Fibroblast of the aortic adventitia (primary cell): ENCODE measurements at regions not wholly inside any gene's neighbourhood (a gene's known extent, or its start where the extent isn't known, plus 50 kb on each side); places are given as distances from the start of the nearest gene placed in this dataset.

Source experiments
- DNase-seq: peaks from one replicate; pipeline ENCODE4 v3.0.0-alpha.2; 2010; ENCODE audit warnings: low read depth
- H3K4me3 ChIP-seq: 2 replicates; pipeline ENCODE4 v1.5.1; 2011; ENCODE audit warnings: low read depth, mild to moderate bottlenecking, control low read depth, low read length, moderate library complexity
- TF ChIP-seq, protein P1 (sequence below): IDR thresholded peaks from 2 replicates; pipeline ENCODE4 v1.5.1; 2011; ENCODE audit warnings: mild to moderate bottlenecking, low read length, control low read depth, inconsistent platforms; ENCODE audit not compliant: insufficient read depth

- H3K4me3 ChIP-seq: no peak overlapping the region
Observed at GRCh38 chr2:67845621-67846369, 217.0 kb downstream of the C1D start.

GRCh38 chr2:67846370-67847070 is 216.3 kb downstream of the C1D start:
- peak; percentile 98 for DNase-seq
- H3K4me3 ChIP-seq: peak overlapping the region; percentile 36

More at GRCh38 chr2:67845621-67846369, 217.0 kb downstream of the C1D start:
- TF ChIP-seq, protein P1, sequence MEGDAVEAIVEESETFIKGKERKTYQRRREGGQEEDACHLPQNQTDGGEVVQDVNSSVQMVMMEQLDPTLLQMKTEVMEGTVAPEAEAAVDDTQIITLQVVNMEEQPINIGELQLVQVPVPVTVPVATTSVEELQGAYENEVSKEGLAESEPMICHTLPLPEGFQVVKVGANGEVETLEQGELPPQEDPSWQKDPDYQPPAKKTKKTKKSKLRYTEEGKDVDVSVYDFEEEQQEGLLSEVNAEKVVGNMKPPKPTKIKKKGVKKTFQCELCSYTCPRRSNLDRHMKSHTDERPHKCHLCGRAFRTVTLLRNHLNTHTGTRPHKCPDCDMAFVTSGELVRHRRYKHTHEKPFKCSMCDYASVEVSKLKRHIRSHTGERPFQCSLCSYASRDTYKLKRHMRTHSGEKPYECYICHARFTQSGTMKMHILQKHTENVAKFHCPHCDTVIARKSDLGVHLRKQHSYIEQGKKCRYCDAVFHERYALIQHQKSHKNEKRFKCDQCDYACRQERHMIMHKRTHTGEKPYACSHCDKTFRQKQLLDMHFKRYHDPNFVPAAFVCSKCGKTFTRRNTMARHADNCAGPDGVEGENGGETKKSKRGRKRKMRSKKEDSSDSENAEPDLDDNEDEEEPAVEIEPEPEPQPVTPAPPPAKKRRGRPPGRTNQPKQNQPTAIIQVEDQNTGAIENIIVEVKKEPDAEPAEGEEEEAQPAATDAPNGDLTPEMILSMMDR: no peak
- no peak for DNase-seq

GRCh38 chr2:67848551-67849285 is 214.1 kb downstream of the C1D start:
- no peak overlapping the region for H3K4me3 ChIP-seq
- DNase-seq: no peak
- TF ChIP-seq, protein P1: no peak

More at GRCh38 chr2:67846370-67847070, 216.3 kb downstream of the C1D start:
- TF ChIP-seq, protein P1: peak; percentile 85

DNA sequence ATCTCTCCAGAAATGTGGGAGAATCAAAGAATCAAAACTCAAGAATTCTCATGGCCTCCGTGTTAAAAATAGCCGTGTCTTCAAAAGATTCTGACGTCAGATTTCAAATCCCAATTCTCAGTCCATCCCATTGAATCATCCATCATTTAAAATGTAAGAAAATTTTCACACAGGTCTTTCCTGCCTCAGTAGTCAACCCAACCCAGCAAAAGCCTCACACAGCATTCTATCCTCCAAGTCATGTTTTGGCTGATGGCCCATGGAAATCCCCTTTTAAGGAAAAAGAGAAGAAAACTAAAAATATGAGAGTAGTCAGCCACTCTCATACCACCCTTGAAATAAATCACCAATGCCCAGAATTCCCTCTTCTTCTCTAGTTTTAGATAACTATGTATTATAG is 211.8 kb downstream of the C1D start:
- DNase-seq: peak; percentile 36
- no peak overlapping the region for H3K4me3 ChIP-seq
- TF ChIP-seq, protein P1: no peak

GRCh38 chr2:67851956-67852824 is 210.6 kb downstream of the C1D start:
- DNase-seq: no peak
- no peak overlapping the region for H3K4me3 ChIP-seq
- TF ChIP-seq, protein P1: no peak
